NCI-H748 (cell line): ENCODE measurements at regions not wholly inside any gene's neighbourhood (a gene's known extent, or its start where the extent isn't known, plus 50 kb on each side); places are given as distances from the start of the nearest gene placed in this dataset.
A peak's percentile ranks its signal among the peaks of the same experiment; 100 is the strongest.

Source experiments
- DNase-seq: peaks from one replicate; lab custom pipeline; 2025; ENCODE audit not compliant: unreplicated experiment; lab: John Stamatoyannopoulos, UW

GRCh38 chr9:27991221-27991620 is 417.9 kb upstream of the C9orf72 start:
- no peak for DNase-seq

- no peak for DNase-seq
Measured at GRCh38 chr9:28001096-28001495, 427.8 kb upstream of the C9orf72 start.

GRCh38 chr9:28004900-28005299 is 431.6 kb upstream of the C9orf72 start:
- no peak for DNase-seq

- no peak for DNase-seq
Measured at GRCh38 chr9:28005779-28006178, 432.5 kb upstream of the C9orf72 start.

DNA sequence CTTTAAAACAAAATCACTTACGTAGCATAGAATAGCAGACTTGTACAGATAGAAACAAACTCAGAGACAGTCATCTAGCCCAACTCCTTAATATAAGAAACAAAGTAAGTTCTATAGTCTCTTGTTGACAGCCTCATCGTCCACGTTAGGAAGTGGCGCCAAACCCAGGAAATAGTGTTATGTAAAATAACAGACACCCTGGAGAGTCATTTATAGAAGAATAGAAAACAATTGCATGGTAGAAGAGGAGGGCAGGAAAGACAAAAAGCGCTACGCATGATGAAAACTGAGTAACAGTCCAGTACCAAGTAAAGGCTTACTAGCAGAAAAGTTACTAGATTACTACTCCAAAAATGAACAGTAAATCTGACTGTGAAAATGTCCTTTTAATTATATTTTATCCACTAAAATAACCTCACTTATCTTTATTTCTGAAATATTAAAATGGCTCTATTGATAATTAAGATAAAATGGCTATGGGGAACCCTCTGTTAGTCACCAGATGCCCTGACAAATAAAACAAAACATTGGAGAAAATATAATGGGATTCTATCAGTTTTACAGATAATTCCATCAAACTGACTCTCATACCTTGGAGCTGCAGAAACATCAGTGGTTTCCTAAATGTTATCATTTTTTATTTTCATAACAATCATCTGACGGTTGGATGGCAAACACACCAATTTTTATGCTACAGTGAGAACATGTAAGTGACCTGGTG is 434.0 kb upstream of the C9orf72 start:
- no peak for DNase-seq

GRCh38 chr9:28014212-28014611 is 440.9 kb upstream of the C9orf72 start:
- DNase-seq = peak; percentile 53

DNA sequence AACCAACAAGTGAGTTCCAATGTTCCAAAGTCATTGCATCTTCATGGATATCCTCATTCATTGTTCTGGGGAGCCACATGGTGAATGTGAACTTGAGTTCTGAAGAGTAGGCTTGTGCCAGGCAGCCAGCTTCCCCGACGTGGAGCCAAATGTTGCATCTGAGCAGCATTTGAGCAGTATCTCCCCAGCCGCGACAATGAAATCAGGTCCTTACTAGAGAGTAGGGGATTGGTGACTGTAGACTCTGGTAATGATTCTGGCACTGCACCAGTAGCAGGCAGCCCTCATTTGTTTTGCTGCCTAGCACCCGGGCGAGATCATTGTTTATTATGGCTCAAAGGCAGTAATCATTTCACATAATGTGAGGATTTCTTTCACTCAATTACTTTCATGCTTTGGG is 451.4 kb upstream of the C9orf72 start:
- peak; percentile 38 for DNase-seq

DNA sequence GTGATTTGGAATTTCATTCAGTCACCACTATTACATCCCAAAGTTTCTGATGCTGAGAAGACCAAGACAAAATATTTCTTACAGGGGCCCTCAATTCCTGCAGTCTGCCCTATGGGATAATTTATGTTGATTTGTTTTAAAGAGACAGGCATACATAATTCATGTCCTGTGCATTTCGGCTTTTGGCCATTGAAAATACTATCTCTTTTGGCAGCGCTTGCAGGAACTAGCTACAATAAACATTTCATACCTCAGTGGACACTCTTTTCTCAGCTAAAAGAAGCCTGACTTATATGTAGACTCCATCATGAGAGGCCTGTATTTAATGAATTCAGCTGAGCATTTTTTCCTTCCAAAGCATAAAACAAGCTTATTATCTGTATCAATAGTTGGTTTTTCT is 451.9 kb upstream of the C9orf72 start:
- DNase-seq = no peak

GRCh38 chr9:28031521-28032267 is 458.4 kb upstream of the C9orf72 start:
- no peak for DNase-seq

- no peak for DNase-seq
Measured at GRCh38 chr9:28032268-28032590, 458.9 kb upstream of the C9orf72 start.

DNA sequence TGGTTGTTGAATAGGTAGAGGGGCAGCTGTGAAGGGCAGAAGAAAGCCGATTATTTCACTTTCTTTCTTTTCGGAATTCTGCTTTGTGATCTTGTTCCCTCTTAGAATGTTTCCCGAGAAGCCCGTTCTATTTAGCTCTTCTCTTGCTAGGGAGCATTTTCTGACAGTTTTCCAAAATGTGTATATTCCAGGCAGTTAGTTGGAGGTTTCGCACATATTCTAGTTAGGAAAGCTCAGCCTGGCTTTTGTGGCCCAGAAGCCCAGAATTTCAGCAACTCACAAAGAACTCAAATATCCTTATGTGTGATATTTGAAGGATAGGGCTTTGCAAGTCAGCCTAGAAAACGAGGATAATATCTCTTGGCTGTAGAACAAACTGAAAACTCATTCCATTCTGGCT is 461.0 kb upstream of the C9orf72 start:
- DNase-seq = no peak

DNA sequence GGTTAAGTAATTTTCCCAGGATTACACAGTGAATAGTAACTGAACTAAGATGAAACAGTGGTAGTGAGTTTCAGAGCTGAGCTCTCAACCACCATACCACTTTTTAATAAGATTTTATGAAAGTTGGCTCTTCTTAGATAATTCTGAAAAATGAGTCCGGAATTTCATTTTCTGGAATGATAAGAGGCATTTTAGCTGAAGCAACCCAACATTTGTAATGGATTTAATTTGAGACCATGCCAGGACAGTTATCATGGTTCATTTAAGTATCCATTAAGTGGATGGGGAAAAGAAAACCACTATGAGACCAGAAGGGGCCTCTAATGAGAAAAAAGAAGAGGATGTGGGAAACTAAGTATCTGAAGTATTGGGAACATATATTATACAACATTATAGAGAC is 464.7 kb upstream of the C9orf72 start:
- DNase-seq = no peak

GRCh38 chr9:28045051-28045450 is 471.8 kb upstream of the C9orf72 start:
- DNase-seq = no peak

DNA sequence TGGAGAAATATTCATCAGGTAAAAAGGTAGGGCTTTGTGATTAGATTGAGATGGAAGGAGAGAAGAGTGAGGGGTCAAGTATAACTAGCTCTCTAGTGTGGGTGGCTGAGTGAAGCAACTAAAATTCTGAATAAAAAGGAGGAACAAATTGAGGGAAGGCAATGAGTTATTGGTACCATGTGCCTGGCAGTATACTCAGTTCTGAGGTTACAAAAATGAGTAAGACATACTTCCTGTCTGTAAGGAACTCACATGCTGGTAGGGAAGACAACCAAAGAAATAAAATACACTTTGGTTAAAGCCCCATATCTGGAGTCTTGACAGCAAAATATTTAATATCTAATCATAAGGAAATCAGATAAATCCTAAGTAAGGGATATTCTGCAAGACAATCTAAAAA is 476.8 kb upstream of the C9orf72 start:
- no peak for DNase-seq

DNA sequence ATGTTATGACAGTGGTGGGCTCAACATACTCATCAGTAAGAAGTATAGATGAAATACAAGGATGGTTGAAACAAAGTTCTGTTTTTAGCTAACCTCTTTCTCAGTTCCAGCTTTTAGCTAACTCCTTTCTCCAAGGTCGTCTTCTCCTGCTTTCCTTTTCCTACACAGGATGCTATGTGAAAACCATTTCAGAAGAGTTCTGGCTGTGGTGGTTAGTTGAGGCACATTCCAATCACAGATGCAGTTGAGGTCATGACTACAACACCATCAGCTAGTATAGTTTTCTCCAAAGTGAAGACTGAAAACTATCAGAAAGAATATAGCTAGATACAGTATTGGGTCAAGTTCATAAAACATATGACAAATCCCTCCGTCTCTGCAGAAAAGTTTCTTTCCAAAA is 477.7 kb upstream of the C9orf72 start:
- no peak for DNase-seq

- no peak for DNase-seq
Measured at GRCh38 chr9:28051559-28052503, 478.6 kb upstream of the C9orf72 start.

GRCh38 chr9:28053096-28053777 is 480.0 kb upstream of the C9orf72 start:
- DNase-seq = no peak

DNA sequence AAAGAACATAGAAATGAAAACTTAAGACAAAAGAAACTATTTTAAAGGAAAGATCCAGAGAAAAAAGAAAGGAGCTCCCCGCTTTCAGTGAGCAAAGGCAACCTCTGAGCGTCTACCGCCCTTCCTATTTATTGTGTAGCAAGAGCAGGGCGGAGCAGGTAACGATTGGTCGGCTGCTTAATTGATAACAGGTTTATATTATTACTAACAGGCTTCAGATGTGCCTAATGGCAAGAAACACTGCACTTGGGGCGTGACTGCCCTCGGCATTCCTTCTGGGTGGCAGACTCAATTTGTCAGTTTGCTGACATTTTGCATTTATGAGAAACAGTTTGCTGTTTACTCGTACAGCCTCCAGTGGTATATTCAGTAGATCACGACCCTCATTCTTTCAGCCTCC is 482.7 kb upstream of the C9orf72 start:
- no peak for DNase-seq

DNA sequence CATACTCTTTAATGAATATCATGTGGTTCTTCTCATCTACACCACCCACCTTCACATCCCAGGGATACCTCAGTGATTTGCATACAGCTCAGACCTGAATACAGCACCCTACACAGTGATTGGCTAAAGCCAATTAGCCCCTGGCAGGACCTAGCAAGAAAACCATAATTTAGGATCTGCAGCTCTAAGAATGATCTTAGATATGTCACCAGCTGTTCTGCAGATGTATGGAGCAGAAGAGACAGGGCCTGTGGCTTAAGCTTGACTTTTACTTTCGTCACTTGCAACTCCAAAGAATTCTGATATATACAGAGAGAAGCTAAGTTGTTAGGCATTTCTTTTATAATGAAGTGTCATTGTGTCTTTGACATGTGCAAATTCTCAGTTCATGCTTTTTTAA is 483.2 kb upstream of the C9orf72 start:
- DNase-seq = no peak

DNA sequence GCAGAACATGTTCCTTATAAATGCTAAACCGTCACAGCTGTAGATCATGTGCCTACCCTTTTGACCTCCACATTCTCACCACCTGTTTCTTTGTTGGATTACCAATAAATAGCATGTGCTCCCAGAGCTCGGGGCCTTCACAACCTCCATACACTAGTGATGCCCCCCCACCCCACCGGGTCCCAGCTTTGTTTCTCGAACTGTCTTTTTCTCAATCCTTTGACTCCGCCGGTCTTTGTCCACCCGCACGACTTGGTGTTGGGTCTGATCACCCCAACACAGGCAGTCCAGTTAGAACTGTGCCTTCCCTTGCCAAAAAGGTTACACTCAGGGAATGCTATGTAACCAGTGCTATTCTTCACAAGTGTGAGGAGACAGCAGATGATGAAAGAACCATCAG is 485.9 kb upstream of the C9orf72 start:
- no peak for DNase-seq

- DNase-seq = no peak
Measured at GRCh38 chr9:28064241-28064815, 491.0 kb upstream of the C9orf72 start.
